ENCODE measurements at regions not wholly inside any gene's neighbourhood (a gene's known extent, or its start where the extent isn't known, plus 50 kb on each side); places are given as distances from the start of the nearest gene placed in this dataset.

GRCh38 chr2:83068714-83069113, 1390.4 kb downstream of the SUCLG1 start:
- TF ChIP-seq CTCF (IDR thresholded peaks at IDR 0.05) (no peak), POLR2A (IDR thresholded peaks at IDR 0.05) (no peak)

All from body of pancreas (tissue), 4 donors.